Left ventricle myocardium inferior (tissue), 1 donor: ENCODE measurements at regions not wholly inside any gene's neighbourhood (a gene's known extent, or its start where the extent isn't known, plus 50 kb on each side); places are given as distances from the start of the nearest gene placed in this dataset.

ENCODE experiments used
- DNase-seq: peaks from one replicate; pipeline ENCODE4 v3.0.0-alpha.2; 2020
- H3K27ac ChIP-seq: fragments of 200-600 bp; replicated peaks from 2 replicates; pipeline ENCODE4 v1.8.0; 2021
- H3K27me3 ChIP-seq: fragments of 200-600 bp; 2 replicates; pipeline ENCODE4 v1.8.0; 2021; ENCODE audit warnings: low read depth
- H3K36me3 ChIP-seq: fragments of 200-600 bp; 2 replicates; pipeline ENCODE4 v1.8.0; 2021
- H3K4me1 ChIP-seq: fragments of 200-600 bp; 2 replicates; pipeline ENCODE4 v1.8.0; 2021
- H3K4me3 ChIP-seq: fragments of 200-600 bp; 2 replicates; pipeline ENCODE4 v1.8.0; 2021; ENCODE audit warnings: mild to moderate bottlenecking, moderate library complexity
- H3K9me3 ChIP-seq: fragments of 200-600 bp; replicated peaks from 2 replicates; pipeline ENCODE4 v1.8.0; 2021
- intact Hi-C: fragments of 100-400 bp; cut with micrococcal nuclease; formaldehyde crosslinking; loops from one replicate; pipeline ENCODE4 v1.11.0; 2022
- TF ChIP-seq, protein P1 (sequence below): fragments of 200-600 bp; IDR thresholded peaks from 2 replicates; pipeline ENCODE4 v1.8.0; 2021; ENCODE audit warnings: antibody characterized with exemption, mild to moderate bottlenecking, borderline replicate concordance
- donor health status: DM: no; HTN: yes; CAD: no; lungs with severe emphysema.

- Histone ChIP-seq H3K4me1 (no peaks in the 10 kb centered on the region), H3K9me3 (no peaks in the 10 kb centered on the region), H3K36me3 (no peaks in the 10 kb centered on the region), H3K27me3 (no peaks in the 10 kb centered on the region), H3K27ac (peak overlapping the region; percentile 16), H3K4me3 (no peak overlapping the region)
- TF ChIP-seq, protein P1, sequence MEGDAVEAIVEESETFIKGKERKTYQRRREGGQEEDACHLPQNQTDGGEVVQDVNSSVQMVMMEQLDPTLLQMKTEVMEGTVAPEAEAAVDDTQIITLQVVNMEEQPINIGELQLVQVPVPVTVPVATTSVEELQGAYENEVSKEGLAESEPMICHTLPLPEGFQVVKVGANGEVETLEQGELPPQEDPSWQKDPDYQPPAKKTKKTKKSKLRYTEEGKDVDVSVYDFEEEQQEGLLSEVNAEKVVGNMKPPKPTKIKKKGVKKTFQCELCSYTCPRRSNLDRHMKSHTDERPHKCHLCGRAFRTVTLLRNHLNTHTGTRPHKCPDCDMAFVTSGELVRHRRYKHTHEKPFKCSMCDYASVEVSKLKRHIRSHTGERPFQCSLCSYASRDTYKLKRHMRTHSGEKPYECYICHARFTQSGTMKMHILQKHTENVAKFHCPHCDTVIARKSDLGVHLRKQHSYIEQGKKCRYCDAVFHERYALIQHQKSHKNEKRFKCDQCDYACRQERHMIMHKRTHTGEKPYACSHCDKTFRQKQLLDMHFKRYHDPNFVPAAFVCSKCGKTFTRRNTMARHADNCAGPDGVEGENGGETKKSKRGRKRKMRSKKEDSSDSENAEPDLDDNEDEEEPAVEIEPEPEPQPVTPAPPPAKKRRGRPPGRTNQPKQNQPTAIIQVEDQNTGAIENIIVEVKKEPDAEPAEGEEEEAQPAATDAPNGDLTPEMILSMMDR, result no peak
- intact Hi-C loops, result no loop called here
- no peak for DNase-seq
Observed at GRCh38 chr4:154010371-154010770, 221.5 kb upstream of the SFRP2 start.

DNA sequence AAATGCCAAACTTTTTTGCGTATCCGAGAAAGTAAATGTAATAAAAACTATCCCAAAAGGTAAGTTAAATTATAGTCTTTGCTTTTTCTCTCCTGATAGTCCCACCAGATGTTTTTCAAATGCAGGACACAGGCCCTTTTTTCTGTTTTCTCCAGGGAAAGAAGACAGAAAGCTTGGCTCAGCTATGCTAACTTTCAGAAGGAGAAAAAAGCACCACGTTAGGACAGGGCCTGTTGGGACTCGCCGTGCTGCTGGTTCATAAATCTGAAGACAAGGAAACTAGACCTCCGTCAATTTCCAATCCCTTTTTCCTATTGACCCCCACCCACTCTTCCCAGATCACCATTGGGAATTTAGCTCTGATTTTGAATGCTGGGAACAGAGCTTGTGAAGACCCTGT lies 220.9 kb upstream of the SFRP2 start:
- Histone ChIP-seq H3K27me3 (no peaks in the 10 kb centered on the region), H3K9me3 (no peaks in the 10 kb centered on the region), H3K36me3 (no peaks in the 10 kb centered on the region), H3K27ac (peak overlapping the region; percentile 16), H3K4me3 (no peak overlapping the region), H3K4me1 (no peaks in the 10 kb centered on the region)
- intact Hi-C loops, result no loop called here
- DNase-seq, result no peak
- TF ChIP-seq, protein P1, result no peak

DNA sequence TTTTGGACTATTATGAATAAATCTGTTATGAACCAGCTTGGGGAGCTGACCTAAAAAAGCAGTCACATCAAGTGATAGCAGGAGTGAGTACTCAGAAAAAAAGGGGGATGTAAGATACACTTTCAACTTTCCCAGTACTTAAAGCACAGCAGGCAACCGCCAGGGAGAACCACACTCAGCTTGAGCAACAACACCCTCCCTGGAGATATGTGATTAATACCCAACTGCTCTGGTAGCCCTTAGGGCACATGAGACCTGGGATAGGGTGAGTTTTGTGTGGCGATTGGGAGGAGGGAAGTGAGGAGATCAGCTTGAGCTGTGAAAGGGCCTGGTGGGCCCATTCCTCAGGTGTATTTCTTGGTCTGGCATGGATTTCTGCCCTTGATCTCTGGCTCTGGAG lies 220.3 kb upstream of the SFRP2 start:
- Histone ChIP-seq H3K4me1 (no peaks in the 10 kb centered on the region), H3K9me3 (no peaks in the 10 kb centered on the region), H3K27me3 (no peaks in the 10 kb centered on the region), H3K27ac (no peak overlapping the region), H3K36me3 (no peaks in the 10 kb centered on the region), H3K4me3 (no peak overlapping the region)
- no peak for DNase-seq
- intact Hi-C loops, result no loop called here
- TF ChIP-seq, protein P1, result no peak

- Histone ChIP-seq H3K4me1 (no peaks in the 10 kb centered on the region), H3K27ac (no peak overlapping the region), H3K27me3 (peaks cover 4% of the 10 kb centered on the region), H3K4me3 (no peak overlapping the region), H3K9me3 (no peaks in the 10 kb centered on the region), H3K36me3 (no peaks in the 10 kb centered on the region)
- intact Hi-C loops, result no loop called here
- TF ChIP-seq, protein P1, result no peak
- DNase-seq, result no peak
Observed at GRCh38 chr4:154005171-154005520, 216.3 kb upstream of the SFRP2 start.

- Histone ChIP-seq H3K27ac (no peak overlapping the region), H3K36me3 (no peaks in the 10 kb centered on the region), H3K4me1 (no peaks in the 10 kb centered on the region), H3K9me3 (no peaks in the 10 kb centered on the region), H3K4me3 (no peak overlapping the region), H3K27me3 (peaks cover 4% of the 10 kb centered on the region)
- TF ChIP-seq, protein P1, result no peak
- intact Hi-C loops, result no loop called here
- no peak for DNase-seq
Observed at GRCh38 chr4:154004507-154005170, 215.8 kb upstream of the SFRP2 start.
